ENCODE measurements at regions not wholly inside any gene's neighbourhood (a gene's known extent, or its start where the extent isn't known, plus 50 kb on each side); places are given as distances from the start of the nearest gene placed in this dataset.
"Not testable (repeated sequence)": the region's sequence is repeated elsewhere in the genome, so short reads cannot be mapped to it uniquely, and the experiment has no call there.

GRCh38 chr16:87123356-87124001 is 193.7 kb downstream of the C16orf95 start:
- ChIA-PET POLR2A (no interaction called here), CTCF (no interaction called here)

- CTCF ChIA-PET, POLR2A ChIA-PET: not testable (repeated sequence)
These were observed 192.8 kb downstream of the C16orf95 start for GRCh38 chr16:87124405-87124804.

GRCh38 chr16:87125206-87126155 is 191.7 kb downstream of the C16orf95 start:
- ChIA-PET CTCF (interaction anchor here (1.0 kb wide), 1 partner anchor 17 kb away, joined by 3 read pairs; no protein-coding TSS in a partner anchor), POLR2A (no interaction called here)

- POLR2A ChIA-PET, result no interaction called here
- CTCF ChIA-PET, result interaction anchor here (1.0 kb wide), 1 partner anchor 16 kb away, joined by 3 read pairs; no protein-coding TSS in a partner anchor
These were observed 190.7 kb downstream of the C16orf95 start for GRCh38 chr16:87126403-87127025.

GRCh38 chr16:87127061-87127765 is 190.0 kb downstream of the C16orf95 start:
- POLR2A ChIA-PET, result no interaction called here
- CTCF ChIA-PET, result no interaction called here

- POLR2A ChIA-PET, result no interaction called here
These were observed 189.4 kb downstream of the C16orf95 start for GRCh38 chr16:87127766-87128147.

GRCh38 chr16:87129771-87130170 is 187.4 kb downstream of the C16orf95 start:
- POLR2A ChIA-PET, result no interaction called here
- CTCF ChIA-PET, result no interaction called here

More at GRCh38 chr16:87127766-87128147, 189.4 kb downstream of the C16orf95 start:
- CTCF ChIA-PET, result interaction anchor here (0.6 kb wide), 1 partner anchor 27 kb away, joined by 3 read pairs; no protein-coding TSS in a partner anchor

GRCh38 chr16:87131061-87131995 is 185.9 kb downstream of the C16orf95 start:
- POLR2A ChIA-PET, result no interaction called here
- CTCF ChIA-PET, result no interaction called here

- ChIA-PET POLR2A (no interaction called here), CTCF (no interaction called here)
These were observed 185.2 kb downstream of the C16orf95 start for GRCh38 chr16:87131996-87132345.

- POLR2A ChIA-PET, result no interaction called here
- CTCF ChIA-PET, result no interaction called here
These were observed 184.7 kb downstream of the C16orf95 start for GRCh38 chr16:87132361-87133014.

GRCh38 chr16:87133112-87133850 is 183.9 kb downstream of the C16orf95 start:
- CTCF ChIA-PET, result no interaction called here

GRCh38 chr16:87133966-87134627 is 183.1 kb downstream of the C16orf95 start:
- POLR2A ChIA-PET, result no interaction called here
- CTCF ChIA-PET, result no interaction called here

More at GRCh38 chr16:87133112-87133850, 183.9 kb downstream of the C16orf95 start:
- POLR2A ChIA-PET, result no interaction called here

GRCh38 chr16:87134628-87134995 is 182.6 kb downstream of the C16orf95 start:
- ChIA-PET POLR2A (no interaction called here), CTCF (no interaction called here)

GRCh38 chr16:87135246-87136030 is 181.8 kb downstream of the C16orf95 start:
- CTCF ChIA-PET, result no interaction called here

GRCh38 chr16:87138316-87138715 is 178.9 kb downstream of the C16orf95 start:
- POLR2A ChIA-PET, result no interaction called here
- CTCF ChIA-PET, result no interaction called here

More at GRCh38 chr16:87135246-87136030, 181.8 kb downstream of the C16orf95 start:
- POLR2A ChIA-PET, result no interaction called here

GRCh38 chr16:87138738-87139267 is 178.4 kb downstream of the C16orf95 start:
- ChIA-PET POLR2A (no interaction called here), CTCF (no interaction called here)
